GM19468 (cell line): ENCODE measurements at regions not wholly inside any gene's neighbourhood (a gene's known extent, or its start where the extent isn't known, plus 50 kb on each side); places are given as distances from the start of the nearest gene placed in this dataset.
"Not testable (repeated sequence)": the region's sequence is repeated elsewhere in the genome, so short reads cannot be mapped to it uniquely, and the experiment has no call there.

Experiments
- ATAC-seq: cut with Tn5 transposase; IDR thresholded peaks from one replicate; pipeline ENCODE4 v1.9.1; 2021; ENCODE audit warnings: mild to moderate bottlenecking, moderate library complexity, moderate number of reproducible peaks; ENCODE audit not compliant: unreplicated experiment; ENCODE audit errors: extremely low read depth

DNA sequence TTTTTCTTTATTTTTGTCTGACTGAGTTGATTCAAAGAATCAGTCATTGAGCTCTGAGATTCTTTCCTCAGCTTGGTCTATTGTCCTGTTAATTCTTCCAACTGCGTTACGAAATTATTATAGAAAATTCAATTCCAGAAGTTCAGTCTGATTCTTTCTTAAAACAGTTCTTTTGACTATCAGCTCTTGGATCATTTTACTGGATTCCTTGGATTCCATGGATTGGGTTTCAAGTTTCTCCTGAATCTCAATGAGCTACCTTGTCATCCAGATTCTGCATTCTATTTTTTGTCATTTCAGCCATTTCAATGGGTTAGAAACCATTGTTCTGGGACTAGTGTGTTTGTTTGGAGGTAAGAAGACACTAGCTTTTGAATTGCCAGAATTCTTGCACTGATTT, 169.3 kb downstream of the PCDH20 start:
- ATAC-seq, result no peak

DNA sequence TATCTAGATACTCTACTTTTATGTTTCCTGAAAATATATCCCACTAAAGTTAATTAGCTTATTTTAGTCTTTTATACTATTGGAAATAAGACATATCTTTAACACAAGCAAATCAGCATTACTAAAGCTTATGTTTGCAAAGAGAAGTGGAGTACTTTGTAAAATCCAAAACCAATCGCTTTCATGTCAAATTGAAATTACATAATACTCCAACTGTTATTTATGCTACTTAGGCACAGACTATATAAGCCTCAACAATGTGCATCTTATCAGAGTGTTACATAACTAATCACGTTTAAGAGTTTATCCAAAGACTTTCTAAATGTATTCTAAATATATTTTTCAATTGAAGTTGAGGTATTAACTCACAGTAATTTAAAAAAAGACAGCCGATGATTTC, 200.0 kb downstream of the PCDH20 start:
- ATAC-seq, result no peak

DNA sequence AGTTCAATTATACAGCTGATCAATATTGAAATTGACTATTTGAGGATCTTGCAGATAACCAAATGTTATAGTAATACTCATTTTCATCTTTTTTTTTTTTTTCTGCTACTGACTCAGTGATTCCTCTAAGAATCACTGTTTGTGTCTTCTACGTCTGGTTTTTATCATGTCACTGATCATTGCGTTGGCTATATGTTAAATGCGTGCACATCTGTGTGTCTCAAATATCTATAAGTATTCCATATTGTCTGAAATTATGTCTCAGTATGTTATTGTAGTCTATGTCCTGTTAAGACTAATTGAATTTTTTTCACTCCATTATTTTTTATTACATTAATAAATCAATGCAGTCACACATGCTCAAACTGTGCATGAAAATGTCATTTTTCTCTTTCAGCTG, 200.5 kb downstream of the PCDH20 start:
- no peak for ATAC-seq

DNA sequence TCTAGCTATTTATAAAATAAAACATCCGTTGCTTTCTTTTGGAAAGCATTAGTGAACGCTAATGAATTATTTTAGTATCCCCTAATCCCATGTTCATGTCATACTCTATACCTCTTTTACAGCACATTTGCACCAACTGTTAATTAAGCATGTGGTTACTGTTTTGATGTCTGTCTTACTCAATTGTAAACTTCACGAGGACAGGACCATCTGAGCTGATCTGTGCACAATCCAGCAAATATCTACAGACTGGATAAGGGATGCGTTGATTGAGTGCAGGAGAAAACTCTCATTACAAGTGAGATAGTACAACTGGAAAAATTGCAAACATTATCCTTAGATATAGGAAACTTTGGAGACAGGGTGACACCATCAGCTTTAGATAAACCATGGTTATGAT, 201.1 kb downstream of the PCDH20 start:
- no peak for ATAC-seq

DNA sequence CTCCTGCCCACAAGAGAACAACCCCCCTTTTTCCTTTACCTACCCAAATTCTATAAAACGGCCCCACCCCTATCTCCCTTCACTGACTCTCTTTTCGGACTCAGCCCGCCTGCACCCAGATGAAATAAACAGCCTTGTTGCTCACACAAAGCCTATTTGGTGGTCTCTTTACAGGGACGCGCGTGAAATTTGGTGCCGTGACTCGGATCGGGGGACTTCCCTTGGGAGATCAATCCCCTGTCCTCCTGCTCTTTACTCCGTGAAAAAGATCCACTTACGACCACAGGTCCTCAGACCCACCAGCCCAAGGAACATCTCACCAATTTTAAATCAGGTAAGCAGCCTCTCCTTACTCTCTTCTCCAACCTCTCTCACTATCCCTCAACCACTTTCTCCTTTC, 209.8 kb downstream of the PCDH20 start:
- not testable (repeated sequence) for ATAC-seq

DNA sequence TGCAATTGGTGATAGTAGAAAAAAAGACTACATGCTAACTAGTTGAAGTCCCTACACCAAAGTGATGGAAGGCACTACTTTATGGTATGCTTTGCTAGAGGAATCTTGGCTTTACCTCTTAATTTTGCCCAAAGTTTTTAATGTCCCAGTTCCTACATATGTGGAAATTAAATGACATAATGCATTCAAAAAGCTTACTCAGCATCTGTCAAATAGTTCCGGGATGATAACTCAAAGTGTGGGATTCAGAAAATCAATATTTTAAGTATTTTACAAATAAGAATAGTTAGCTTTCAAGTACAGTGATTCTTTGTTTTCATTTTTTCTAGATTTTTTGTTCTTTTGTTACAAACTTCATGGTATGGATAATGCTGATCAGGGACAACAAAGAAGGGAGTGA, 211.6 kb downstream of the PCDH20 start:
- ATAC-seq, result no peak

DNA sequence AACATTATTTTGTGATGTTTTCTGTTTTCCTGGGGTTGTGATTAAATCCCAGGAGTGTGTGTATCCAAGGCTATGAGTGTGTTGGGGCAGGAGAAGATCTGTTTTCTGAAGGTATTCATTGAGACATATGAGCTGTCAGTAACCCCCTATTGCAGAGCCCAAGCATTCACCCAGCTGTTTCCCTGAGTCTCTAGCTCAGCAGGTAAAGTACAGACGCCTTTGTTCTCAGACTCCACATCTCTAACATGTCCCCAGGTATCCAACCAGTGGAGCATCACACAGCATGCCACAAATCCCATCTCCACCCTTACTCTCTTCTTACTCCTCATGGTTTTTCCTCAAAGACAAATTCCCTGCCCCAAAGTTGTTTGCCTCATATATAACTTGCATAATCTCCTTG, 213.6 kb downstream of the PCDH20 start:
- ATAC-seq, result no peak

DNA sequence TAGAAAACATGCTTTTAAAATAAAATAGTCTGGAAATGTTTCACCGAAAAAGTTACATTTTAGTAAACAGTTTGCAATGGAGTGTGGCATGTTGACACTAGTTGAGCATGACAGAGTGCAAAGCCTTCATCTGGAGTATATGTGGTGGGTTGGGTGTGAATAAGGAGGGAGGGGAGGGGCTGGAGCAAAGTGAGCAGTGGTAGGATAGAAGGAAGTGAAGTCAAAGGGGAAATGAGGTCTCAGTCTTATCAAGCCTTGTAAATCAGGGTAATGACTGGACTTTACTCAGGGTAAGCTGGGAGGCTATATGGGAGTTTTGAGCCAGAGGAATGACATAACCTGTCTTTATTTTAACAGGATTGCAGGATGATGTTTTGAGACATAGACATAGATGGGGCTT, 222.8 kb downstream of the PCDH20 start:
- no peak for ATAC-seq

DNA sequence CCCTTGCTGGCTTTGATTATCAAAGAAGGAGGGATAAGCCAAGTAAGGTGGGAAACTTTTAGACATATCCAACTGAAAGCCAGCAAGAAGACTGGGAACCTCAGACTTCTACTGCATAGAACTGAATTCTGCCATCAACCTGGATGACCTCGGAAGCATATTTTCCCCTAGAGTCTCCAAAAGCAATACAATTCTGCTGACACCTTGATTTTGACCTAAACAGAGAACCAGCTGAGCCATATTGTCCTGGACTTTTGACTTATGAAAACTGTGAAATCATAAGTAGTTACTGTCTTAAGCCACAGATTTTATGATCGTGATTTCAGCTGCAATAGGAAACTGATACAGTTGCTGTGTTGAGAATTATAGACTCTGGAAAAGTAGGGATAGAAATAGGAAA, 227.6 kb downstream of the PCDH20 start:
- no peak for ATAC-seq

DNA sequence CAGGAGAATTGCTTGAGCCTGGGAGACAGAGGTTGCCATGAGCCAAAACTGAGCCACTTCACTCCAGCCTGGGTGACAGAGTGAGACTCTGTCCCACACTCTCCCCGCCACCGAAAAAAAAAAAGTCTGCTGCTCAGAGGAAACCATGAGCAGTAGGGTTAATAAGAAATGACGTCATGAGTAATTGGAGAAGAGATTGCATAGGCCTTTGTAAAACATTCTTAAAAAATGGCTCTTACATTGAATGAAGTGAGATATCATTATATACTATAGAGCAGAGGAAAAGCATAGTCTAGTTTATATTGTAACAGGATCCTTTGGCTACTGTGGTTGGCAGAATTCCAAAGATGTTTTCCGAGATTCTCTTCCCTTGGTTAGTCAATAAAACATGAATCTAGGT, 228.2 kb downstream of the PCDH20 start:
- no peak for ATAC-seq

DNA sequence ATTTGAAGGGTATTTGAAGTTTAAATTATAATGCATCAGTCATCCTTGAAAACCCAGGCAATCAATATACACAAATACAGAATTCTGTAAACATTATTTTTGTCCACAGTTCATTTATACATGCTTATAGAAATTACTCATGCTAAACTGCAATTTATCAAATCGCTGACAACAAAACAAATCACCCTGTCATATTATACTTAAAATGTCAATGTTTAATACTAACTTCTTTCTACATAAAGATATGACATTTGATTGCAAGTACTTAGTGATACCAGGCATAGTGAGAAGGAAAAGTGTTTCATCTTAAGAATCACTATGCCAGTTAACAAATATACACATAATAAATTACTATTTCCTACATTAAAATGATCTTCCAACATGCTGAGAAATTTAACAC, 232.0 kb downstream of the PCDH20 start:
- no peak for ATAC-seq

DNA sequence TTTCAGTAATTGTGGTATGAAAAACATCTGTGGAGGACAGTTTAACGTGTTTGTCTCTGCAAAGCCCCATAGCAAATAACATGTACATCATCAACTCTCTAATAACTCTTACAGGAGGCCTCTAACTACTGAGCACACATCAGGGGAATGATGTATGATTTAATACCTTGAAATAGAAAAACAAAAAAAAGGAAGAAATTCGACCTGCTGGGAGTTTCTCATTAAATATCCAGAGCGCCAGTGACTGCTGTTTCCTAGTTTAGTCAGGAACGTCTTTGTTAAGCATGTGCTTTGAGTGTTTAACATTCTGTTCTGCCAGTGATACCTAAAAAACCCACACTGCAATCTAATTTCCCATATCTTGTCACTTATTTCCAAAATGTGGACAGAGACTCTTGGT, 235.4 kb downstream of the PCDH20 start:
- no peak for ATAC-seq

DNA sequence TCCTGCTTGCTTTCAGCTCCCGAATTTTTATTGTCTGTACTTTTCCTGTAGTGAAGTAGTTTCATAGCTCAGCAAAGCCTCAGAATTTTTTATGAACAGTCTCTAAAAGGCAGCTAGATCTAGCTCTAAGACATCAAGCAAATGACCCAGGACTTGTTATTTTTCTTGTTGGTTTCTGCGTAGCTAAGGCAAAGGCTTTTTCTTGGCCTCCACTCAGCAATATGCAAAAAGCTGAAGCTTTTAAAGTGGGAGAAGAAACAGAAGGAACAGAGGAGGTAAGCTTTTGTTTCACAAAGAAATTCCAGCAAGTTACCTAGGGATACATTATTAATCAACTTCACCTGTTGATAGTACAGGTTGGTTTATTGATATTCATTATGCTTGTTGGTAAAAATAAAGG, 235.9 kb downstream of the PCDH20 start:
- no peak for ATAC-seq

DNA sequence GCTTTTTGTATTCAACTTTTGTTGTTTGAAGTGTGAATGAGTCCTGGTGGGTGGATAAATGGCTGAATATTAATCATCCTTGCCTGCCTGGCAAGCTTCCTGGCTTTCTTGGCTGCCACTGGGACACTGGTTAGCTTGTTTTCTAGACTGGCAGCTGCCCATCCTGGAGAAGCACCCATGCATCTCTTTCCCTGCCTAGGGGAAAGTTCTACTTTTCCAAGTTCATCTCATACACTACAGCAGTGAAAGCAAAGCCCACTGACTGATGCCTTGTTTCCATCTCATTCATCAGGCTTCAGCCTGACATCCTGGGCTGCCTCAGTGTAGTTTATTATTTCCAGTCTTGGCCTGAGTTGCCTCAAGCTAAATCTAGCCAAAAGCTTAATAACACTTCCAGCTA, 244.8 kb downstream of the PCDH20 start:
- no peak for ATAC-seq

DNA sequence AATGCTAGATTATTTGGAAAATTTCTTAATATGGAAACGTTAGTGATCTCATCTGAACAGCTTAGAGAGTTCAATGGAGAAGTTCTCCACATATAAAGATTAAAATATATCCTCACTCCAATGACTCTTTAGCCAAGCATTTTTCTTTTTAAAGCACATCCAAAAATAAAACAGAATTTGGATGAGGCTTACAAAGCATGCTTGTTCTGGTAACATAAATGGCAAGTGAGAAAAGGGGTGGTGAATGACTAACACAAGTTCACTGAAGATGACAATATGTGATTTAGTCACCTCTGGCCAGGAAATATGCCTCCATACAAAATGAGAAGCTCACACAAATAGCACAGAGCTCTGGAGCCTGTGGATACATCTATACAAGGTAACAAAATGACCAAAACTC, 253.0 kb downstream of the PCDH20 start:
- ATAC-seq, result no peak

DNA sequence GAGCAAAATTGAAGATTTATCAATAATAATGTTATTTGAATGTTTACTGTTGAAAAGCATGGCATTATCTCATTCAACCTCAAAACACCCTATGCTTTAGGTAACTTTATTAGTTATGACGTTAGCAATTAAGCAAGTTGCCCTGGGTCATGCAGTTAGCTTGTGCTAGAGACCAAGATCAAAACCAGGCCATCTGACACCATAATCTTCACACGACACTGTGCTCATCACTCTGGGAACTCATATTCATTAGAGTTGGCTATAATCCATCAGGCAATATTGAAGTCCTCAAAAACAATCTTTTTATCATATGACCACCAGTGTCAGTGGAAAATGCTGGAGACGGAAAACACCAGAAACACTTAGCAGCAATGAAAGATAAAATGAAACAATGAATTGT, 253.5 kb downstream of the PCDH20 start:
- ATAC-seq, result no peak

DNA sequence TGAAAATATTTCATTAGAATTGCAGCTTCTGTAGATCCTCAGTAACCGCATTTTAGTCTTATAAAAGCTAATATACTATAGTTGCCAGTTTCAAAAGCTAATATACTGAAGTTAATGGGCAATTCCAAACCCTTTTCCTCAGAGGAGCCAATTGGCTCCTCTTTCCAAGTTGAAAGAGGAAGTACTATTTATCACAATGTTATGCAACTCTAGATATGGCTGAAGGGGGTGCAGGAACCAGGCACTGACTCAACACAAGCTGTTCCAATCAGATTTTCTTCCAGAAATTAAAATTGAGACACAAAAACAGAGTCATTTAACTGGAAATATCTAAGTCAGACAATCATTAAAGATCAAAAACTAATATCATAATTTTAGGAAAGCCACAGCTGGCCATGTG, 258.9 kb downstream of the PCDH20 start:
- no peak for ATAC-seq

DNA sequence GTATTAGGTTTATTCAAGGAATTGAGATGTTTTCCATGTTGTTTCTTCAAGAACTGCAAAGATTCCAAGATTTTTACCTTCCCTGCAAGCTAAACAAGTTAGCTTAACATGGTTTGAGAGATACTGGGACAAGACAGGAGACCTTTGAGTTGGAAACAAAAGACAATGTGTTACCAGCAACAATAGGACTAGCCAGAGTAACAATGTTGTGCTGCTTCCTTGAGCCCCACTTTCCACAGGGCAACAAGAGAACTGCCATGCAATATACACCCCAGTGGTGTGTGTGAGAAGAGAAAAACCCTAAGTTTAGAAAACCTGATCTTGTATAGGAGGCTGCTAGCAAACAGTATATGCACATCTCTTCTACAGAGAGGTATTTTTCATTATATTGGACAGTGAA, 264.6 kb downstream of the PCDH20 start:
- ATAC-seq, result no peak

DNA sequence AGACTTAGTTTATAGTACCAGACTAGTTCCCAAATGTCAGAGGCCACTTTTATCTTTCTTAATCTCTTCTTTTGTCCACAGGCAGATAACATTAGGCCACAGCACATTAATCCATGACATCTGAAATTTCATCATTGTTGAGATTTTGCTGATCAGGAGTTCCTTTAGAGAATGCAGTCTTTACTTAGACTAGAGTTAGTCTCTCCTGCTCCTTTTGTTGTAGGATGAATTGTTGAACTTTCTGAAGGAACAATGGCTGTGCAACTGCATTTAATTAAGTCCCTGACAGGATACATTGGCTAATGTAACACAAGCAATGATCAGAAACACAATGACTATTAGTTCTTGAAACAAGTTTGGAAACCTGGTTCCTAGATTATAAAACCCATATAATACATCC, 266.3 kb downstream of the PCDH20 start:
- ATAC-seq, result no peak

DNA sequence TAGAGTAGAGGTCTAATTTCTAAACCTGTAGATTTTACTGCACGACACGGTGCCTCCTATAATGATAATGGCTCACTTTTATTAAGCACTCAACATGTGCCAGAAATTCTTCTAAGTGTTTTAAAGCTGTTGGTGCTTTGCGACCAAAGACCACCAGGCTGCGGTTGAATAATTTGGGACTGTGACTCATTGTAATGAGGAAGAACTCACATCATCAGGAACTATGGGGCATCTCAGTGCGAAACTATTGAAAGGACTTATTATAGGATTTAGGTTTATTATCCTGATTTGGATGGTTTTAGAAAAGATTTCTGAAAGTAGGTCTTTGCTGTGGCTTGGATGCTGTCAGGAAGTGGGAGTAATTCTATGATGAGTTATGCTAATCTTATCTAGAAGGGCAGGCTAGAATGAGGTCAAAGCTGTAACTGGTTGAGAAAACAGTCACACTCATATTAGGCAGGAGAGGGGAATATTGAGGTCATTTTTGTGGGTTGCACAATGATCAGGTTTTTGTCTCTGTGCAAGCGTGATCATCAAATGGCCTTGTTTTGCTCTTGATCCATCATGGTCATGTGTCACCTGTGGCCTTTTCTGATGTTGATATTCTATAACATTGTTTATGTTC, 266.8 kb downstream of the PCDH20 start:
- ATAC-seq, result no peak

DNA sequence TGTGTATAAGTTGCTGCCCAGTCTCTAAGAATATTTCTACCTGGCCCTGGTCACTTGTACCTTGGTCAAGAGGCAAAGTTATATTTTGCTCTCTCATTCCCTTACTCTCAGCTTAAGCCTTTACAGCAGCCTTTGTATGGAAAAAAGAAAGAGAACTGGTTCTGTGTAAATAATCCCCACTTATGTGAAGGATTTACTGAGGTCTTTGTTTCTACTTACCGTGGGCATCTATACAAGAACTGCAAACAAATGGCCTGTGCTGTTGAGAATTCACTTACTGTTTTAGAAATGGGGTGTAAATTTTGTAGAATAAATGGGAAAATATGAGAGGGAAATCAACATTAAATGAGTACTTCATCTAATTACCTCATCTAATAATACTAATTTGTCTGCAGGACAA, 267.4 kb downstream of the PCDH20 start:
- ATAC-seq, result no peak

DNA sequence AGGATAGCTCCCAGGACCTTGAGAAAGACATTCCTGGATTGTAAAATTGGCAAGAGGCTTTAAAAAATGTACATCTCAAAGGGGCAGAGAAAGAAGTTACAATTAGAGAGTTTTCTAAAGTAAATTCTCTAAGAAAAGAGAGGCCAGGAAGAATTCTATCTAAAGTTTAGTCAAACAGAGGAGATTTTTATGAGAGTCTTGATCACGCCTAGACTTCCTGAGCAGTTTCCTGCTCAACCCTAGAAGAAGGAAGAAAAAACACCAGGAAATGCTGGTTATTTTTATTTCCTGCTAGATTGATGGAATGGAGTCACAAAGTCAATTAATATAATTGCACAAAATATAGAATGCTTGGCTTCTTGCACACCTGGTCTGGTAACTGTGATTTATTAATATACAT, 269.1 kb downstream of the PCDH20 start:
- ATAC-seq, result no peak

DNA sequence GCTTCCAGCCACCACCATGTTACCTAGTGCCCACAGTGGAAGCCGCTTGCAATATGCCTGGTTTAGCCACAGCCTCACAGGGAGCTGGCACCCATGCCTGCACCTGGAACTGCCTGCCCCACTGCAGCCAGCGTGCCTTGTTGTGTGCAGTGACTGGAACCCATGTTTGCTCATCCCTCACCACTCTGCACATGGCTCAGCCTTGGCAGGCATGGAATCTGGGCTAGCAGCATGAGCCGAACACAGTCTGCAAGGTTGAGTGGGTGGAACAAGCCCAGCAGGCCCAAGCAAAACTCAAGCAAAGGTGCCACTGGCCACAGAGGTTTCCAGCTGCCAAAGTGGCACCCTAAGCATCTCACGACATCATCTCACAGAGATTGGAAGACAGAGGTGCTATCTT, 269.5 kb downstream of the PCDH20 start:
- no peak for ATAC-seq
